SH-SY5Y (cell line): ENCODE measurements at regions not wholly inside any gene's neighbourhood (a gene's known extent, or its start where the extent isn't known, plus 50 kb on each side); places are given as distances from the start of the nearest gene placed in this dataset.

Experiments used
- GATA2 ChIP-seq: IDR thresholded peaks from 2 replicates; pipeline ENCODE4 v1.6.1; 2011; ENCODE audit warnings: mild to moderate bottlenecking, low read depth, low read length
- GATA3 ChIP-seq: IDR thresholded peaks from 2 replicates; pipeline ENCODE4 v1.6.1; 2011; ENCODE audit warnings: low read depth, mild to moderate bottlenecking, low read length, moderate library complexity

DNA sequence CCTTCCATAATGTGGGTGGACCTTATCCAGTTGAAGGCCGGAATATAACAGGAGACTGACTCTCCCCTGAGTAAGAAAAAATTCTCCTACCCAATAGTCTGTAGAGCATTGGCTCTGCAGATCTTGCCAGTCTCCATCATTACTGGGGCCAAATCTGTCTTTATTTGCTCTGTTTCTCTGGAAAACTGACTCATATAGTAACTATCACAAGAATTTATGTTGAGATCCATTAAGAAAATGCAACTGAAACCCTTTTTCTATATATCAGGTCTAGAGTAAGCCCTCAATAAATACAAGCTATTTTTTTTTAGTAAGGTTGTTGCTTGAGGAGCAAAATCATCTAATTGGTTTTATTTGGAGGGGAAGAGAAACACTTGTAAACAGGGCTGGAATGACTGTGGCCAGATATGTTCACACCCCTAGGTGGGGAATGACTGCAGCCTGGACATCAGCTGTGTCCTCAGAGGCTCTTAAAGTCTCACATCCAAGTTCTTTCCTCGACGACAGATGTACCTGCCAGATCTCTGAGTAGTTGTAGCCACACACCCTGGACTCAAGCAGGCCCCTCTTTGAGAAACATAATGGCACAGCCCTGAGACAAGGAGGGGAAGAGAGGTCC, 339.7 kb downstream of the TNS1 start:
- TF ChIP-seq GATA3 (no peak), GATA2 (no peak)

GRCh38 chr2:217661378-217661777, 341.4 kb downstream of the TNS1 start:
- TF ChIP-seq GATA2 (no peak), GATA3 (no peak)

DNA sequence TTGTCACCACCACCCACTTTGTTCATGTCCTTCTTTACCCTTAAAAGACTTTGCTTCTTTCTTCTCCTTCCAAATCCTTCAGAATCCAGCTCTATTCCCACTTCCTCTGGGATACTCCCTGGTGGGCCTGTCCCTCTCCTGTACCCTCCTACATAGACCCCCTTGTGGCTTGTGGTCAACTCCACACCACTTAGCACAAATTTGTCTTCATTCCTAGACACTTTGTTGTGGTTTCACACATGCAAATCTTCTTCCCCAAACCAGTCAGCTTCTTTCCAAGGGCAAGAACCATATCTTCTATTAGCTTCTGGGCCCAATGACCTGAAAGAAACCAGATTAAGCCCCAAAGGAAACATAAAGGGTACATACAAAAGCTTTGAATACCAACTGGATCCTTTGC, 342.4 kb downstream of the TNS1 start:
- no peak for TF ChIP-seq GATA2
- no peak for TF ChIP-seq GATA3

DNA sequence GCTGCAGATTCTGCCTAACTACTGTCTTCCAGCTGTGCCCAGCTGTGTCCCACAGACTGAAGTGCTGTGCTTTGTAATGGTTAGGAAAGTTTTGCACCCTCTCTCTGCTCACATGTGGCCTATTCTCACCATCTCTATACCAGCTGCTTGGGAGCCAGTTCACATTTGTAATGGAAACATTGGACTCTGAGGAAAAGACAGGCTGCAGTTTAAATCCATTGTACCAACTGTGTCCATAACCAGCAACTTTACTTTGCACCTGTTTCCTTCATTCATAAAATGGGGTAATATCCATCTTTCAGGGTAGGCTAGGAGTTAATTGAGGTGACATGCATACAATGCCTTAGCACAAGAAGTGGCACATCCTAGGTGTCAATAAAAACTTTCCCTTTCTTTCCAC, 344.0 kb downstream of the TNS1 start:
- TF ChIP-seq GATA2 (no peak), GATA3 (no peak)

DNA sequence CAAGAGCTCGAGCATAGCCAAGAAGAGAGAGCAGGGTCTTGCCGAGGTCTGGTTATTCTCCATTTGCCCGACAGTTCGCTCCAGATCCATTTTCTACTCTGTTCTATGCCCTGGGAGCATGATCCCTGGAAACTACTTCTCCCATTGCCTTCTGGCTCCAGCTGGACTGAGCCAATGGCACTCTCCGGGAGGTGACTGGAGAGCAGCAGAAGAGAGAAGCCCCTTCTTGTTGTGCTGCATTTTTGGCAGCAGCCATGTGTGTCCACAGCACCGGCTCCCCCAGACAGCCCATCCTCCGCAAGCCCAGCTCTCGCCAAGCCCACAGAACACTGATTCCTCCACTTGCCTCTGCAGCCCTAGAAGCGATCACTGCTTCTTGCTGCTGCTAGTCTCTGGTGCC, 345.5 kb downstream of the TNS1 start:
- TF ChIP-seq GATA3 (no peak), GATA2 (no peak)

- TF ChIP-seq GATA2 (no peak), GATA3 (no peak)
These were observed 346.5 kb downstream of the TNS1 start for GRCh38 chr2:217656316-217656715.

GRCh38 chr2:217655651-217656050, 347.1 kb downstream of the TNS1 start:
- TF ChIP-seq GATA2 = no peak
- TF ChIP-seq GATA3 = no peak

DNA sequence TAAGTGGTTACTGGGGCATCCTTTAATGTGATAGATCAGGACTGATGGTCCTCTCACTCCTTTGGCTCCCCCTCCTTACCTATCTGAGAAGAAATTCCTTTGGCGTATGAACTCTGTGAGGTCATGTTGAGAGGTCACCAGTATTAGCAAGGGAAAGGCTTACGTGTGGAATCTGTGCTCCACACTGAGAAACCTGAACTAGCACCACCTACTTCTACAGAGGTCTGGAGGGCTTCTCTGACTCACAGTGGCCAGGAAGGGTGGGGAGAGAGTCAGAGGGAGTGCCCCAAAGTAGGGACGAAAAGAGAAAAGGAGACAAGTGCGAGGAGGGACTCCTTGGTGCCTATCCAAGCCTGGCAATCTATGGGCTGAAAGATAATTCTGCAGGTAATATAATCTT, 348.6 kb downstream of the TNS1 start:
- TF ChIP-seq GATA2 (no peak), GATA3 (no peak)

- TF ChIP-seq GATA3 (no peak), GATA2 (no peak)
These were observed 349.8 kb downstream of the TNS1 start for GRCh38 chr2:217652761-217653639.

DNA sequence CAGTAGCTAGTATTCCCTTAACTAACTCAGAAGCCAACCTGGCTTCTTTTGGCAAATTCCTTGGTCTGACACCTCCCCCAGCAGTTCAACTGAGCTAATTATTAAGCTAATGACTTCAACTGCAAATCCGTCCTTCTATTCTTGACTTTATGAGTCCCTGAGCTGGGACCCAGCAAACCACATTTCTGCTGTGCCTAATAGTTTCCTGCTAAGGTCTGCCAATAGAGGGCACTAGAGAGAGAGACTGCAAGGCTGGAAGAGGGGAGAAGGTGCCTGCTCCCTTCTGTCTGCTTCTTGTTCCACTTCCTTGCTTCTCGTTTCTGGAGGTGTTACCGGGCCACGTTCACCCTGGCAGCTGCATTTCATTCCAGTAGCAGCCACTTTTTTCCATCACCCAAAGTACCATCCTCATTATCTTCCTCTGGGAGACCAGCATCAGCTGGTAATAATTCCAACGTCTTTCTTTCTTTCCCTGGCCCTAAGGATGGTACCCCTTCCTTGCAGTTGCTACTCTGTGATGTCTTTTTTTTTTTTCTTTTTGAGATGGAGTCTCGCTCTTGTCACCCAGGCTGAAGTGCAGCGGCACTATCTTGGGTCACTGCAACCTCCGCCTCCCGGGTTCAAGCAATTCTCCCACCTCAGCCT, 352.0 kb downstream of the TNS1 start:
- TF ChIP-seq GATA3 (no peak), GATA2 (no peak)

DNA sequence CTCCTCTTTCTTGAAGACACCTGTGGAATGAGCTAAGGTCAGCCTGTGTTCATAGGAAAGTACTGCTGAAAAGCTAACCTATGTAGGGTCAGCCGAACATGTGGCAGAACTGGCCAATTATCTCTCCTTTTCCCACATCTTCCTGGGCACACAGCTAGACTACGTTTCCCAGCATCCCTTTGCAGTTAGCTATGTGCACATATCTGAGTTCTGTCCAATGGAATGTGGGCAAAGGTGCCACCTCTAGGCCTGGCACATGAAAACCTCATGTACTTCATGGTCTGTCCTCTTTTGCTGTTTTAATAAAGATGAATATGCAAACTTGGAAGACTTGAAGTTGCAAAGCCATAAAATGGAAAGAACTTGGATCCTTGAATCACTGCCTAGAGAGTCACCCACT, 352.6 kb downstream of the TNS1 start:
- no peak for TF ChIP-seq GATA2
- no peak for TF ChIP-seq GATA3

DNA sequence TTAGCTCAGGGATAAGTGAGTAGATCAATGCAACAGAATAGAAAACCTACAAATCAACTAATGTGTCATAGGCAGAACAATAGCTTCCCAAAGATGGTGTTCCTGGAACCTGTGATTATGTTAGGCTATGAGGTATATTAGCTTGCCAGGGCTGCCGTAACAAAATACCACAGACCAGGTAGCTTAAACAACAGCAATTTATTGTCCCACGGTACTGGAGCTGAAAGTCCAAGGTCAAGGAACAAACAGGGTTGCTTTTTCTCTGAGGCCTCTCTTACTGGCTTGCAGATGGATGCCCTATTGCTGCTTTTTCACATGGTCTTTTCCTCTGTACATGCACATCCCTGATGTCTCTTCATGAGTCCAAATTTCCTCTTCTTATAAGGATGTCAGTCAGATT, 354.9 kb downstream of the TNS1 start:
- TF ChIP-seq GATA3 (no peak), GATA2 (no peak)

DNA sequence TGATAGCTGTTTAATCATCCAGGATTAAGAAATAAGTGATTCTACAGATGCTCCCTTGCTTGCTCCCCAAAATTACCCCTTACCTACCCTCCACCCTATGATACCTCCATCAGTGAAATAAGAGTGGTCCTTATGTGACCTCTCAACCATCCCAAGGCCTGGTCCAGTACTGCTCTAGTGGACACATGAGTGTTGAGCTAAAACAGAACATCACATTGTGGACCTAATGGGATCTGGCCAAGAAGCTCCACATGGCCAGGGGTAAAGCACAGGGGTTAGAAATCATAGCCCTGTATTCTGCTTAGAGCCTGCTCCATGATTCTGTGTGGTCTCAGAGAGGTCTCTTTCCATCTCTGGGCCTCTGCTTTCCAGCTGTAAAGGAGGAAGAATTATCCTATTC, 355.6 kb downstream of the TNS1 start:
- TF ChIP-seq GATA3 (no peak), GATA2 (no peak)

GRCh38 chr2:217645896-217646295, 356.9 kb downstream of the TNS1 start:
- TF ChIP-seq GATA3 (no peak), GATA2 (no peak)

DNA sequence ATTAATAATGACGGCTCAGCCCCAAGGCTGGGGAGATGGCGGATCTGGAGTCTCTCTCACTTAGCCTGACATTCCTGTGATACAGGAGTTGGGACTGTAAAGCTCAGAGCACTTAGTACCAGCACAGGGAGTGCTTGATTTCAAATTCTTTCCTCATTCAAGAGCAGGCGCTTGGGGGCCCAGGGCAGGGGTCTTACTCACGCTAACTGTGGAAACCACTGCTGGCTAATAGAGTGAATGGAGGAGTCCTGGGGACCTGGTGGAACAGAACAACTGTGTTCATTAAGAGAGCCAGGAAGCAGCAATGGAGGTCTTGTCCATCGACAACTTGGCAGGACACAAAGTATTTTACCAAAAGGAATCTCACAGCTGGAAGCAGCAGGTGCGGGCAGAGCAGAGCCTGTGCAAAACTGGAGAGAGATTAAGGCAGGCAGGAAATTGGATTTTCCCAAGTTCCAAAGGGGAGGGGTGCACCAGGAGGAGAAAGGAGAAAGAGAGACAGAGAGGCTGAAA, 358.9 kb downstream of the TNS1 start:
- TF ChIP-seq GATA2 (no peak), GATA3 (no peak)

DNA sequence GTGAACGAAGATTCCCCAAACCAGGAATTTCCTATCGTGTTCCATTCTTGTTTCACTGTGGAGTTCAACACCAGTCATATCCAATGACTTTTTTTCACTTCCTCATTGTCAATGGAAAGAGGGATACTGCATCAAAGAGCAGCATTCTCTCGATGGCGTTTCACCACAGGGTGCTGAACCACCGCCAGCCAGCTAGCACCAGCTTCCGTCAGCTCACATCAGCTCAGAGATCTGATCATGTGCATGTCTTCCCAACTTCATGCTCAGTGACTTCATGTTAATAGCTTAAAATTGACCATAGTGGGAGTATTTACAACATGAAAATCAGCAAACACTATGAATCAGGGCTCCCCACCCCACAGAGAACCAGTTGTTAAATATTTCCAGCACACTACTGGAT, 359.9 kb downstream of the TNS1 start:
- no peak for TF ChIP-seq GATA2
- no peak for TF ChIP-seq GATA3
